A549 (cell line): ENCODE measurements at regions not wholly inside any gene's neighbourhood (a gene's known extent, or its start where the extent isn't known, plus 50 kb on each side); places are given as distances from the start of the nearest gene placed in this dataset.

Source experiments
- ATAC-seq, 2 experiments: fragments of 200-7000 bp in 1 of 2; fragments of >200 bp in 1 of 2; cut with Nextera tagmentation in 1 of 2; cut with Tn5 transposase in 1 of 2; 3 replicates each; pipeline versions ENCODE4 v1.8.0 to v1.9.1; 2018 to 2020; ENCODE audit warnings: mild to moderate bottlenecking in 1 of 2, moderate library complexity in 1 of 2
- CTCF ChIA-PET: fragments of 300-600 bp; sonication (Branson Sonifier 250); formaldehyde crosslinking; extraction: SDS; loops from one replicate; lab custom pipeline; 2021; ENCODE audit warnings: antibody characterized with exemption, inconsistent platforms; lab: Yijun Ruan, JAX
- POLR2A ChIA-PET: fragments of 350-600 bp; formaldehyde crosslinking; extraction: SDS; loops from one replicate; lab custom pipeline; 2021; ENCODE audit warnings: antibody characterized with exemption, inconsistent platforms; lab: Yijun Ruan, JAX
- DNase-seq, 2 experiments: peaks; one replicate each; pipeline versions ENCODE4 v3.0.0 to v3.0.0-alpha.2; 2011 to 2016; ENCODE audit warnings: low read depth in 1 of 2, low spot score in 1 of 2
- FAIRE-seq: peaks from 2 replicates; lab custom pipeline; 2011; peaks lifted over from hg19 to GRCh38; lab: Jason Lieb, UNC
- H3K27ac ChIP-seq, 2 experiments: fragments of >200 bp; sonication (Bioruptor Twin); formaldehyde crosslinking; 3 replicates each; pipeline ENCODE4 v1.5.1; 2016 to 2017
- H3K4me1 ChIP-seq: fragments of >200 bp; sonication (Bioruptor Twin); formaldehyde crosslinking; 3 replicates; pipeline ENCODE4 v1.6.1; 2016
- H3K4me2 ChIP-seq: fragments of >200 bp; sonication (Bioruptor Twin); formaldehyde crosslinking; 3 replicates; pipeline ENCODE4 v1.6.1; 2016
- H3K4me3 ChIP-seq: fragments of >200 bp; sonication (Bioruptor Twin); formaldehyde crosslinking; 3 replicates; pipeline ENCODE4 v1.5.1; 2016
- H3K9me3 ChIP-seq: fragments of >200 bp; sonication (Bioruptor Twin); formaldehyde crosslinking; 3 replicates; pipeline ENCODE4 v1.6.1; 2016
- BCL3 ChIP-seq: fragments of >200 bp; sonication (Bioruptor Twin); formaldehyde crosslinking; IDR thresholded peaks from 3 replicates; pipeline ENCODE4 v1.6.1; 2016
- CEBPB ChIP-seq, 2 experiments: fragments of >200 bp in 1 of 2; sonication (Bioruptor Twin) in 1 of 2; formaldehyde crosslinking in 1 of 2; IDR thresholded peaks; 2 replicates each; pipeline ENCODE4 v1.6.1; 2012 to 2016
- CHD4 ChIP-seq: fragments of 200-600 bp; sonication (generic); IDR thresholded peaks from 2 replicates; pipeline ENCODE4 v1.6.1; 2016; ENCODE audit warnings: antibody characterized with exemption, mild to moderate bottlenecking, borderline replicate concordance
- CTCF ChIP-seq: fragments of >200 bp; sonication (Bioruptor Twin); formaldehyde crosslinking; IDR thresholded peaks from 3 replicates; pipeline ENCODE4 v1.5.1; 2016
- E2F6 ChIP-seq: IDR thresholded peaks from 2 replicates; pipeline ENCODE4 v1.6.1; 2012; ENCODE audit warnings: low read depth, borderline replicate concordance
- FOSL2 ChIP-seq, 2 experiments: fragments of 450-650 bp in 1 of 2; fragments of >200 bp in 1 of 2; sonication (Bioruptor Twin) in 1 of 2; formaldehyde crosslinking; IDR thresholded peaks; 2 replicates each; pipeline versions ENCODE4 v1.5.0 to v1.6.1; 2016 to 2020; ENCODE audit warnings: mild to moderate bottlenecking in 1 of 2, moderate library complexity in 1 of 2
- GATA3 ChIP-seq: IDR thresholded peaks from 2 replicates; pipeline ENCODE4 v1.6.1; 2012; ENCODE audit warnings: borderline replicate concordance
- HES2 ChIP-seq: fragments of >200 bp; sonication (Bioruptor Twin); formaldehyde crosslinking; IDR thresholded peaks from 2 replicates; pipeline ENCODE4 v1.6.1; 2016
- HOXA7 ChIP-seq: fragments of 250-450 bp; sonication (Bioruptor Pico); IDR thresholded peaks from 2 replicates; pipeline ENCODE4 v1.5.0; 2020; ENCODE audit warnings: mild to moderate bottlenecking, moderate library complexity
- HOXB13 ChIP-seq: fragments of 250-450 bp; sonication (Bioruptor Pico); IDR thresholded peaks from 2 replicates; pipeline ENCODE4 v1.5.0; 2020; ENCODE audit warnings: low read depth, mild to moderate bottlenecking, moderate library complexity
- KDM1A ChIP-seq: fragments of 200-600 bp; sonication (generic); IDR thresholded peaks from 2 replicates; pipeline ENCODE4 v1.6.1; 2016; ENCODE audit warnings: low read depth, mild to moderate bottlenecking
- PBX3 ChIP-seq: IDR thresholded peaks from 2 replicates; pipeline ENCODE4 v1.6.1; 2012
- RAD21 ChIP-seq, 2 experiments: fragments of >200 bp in 1 of 2; sonication (Bioruptor Twin) in 1 of 2; formaldehyde crosslinking in 1 of 2; IDR thresholded peaks in 1 of 2; conservative IDR thresholded peaks in 1 of 2; 2 replicates in 1 of 2; 3 replicates in 1 of 2; pipeline ENCODE4 v1.6.1; 2012 to 2018; ENCODE audit warnings: inconsistent platforms in 1 of 2
- RCOR1 ChIP-seq: fragments of 150-350 bp; IDR thresholded peaks from 2 replicates; pipeline ENCODE4 v1.6.1; 2014; ENCODE audit warnings: antibody characterized with exemption, low read length, low read depth
- RNF2 ChIP-seq: fragments of 200-600 bp; sonication (generic); IDR thresholded peaks from 2 replicates; pipeline ENCODE4 v1.6.1; 2016; ENCODE audit warnings: low read depth, mild to moderate bottlenecking, antibody characterized with exemption, moderate library complexity, borderline replicate concordance
- SMC3 ChIP-seq: fragments of >200 bp; sonication (Bioruptor Twin); formaldehyde crosslinking; IDR thresholded peaks from 3 replicates; pipeline ENCODE4 v1.6.1; 2018; ENCODE audit warnings: inconsistent platforms
- SREBF2 ChIP-seq: fragments of 450-650 bp; IDR thresholded peaks from 2 replicates; pipeline ENCODE4 v1.6.1; 2014; ENCODE audit warnings: mild to moderate bottlenecking, moderate library complexity
- ZC3H11A ChIP-seq: fragments of 450-650 bp; IDR thresholded peaks from 2 replicates; pipeline ENCODE4 v1.6.1; 2014; ENCODE audit warnings: antibody characterized with exemption, mild to moderate bottlenecking
- ZSCAN20 ChIP-seq: fragments of 250-450 bp; sonication (Bioruptor Pico); IDR thresholded peaks from 2 replicates; pipeline ENCODE4 v1.8.0; 2022; ENCODE audit warnings: mild to moderate bottlenecking, moderate library complexity
- WGBS: methylation state at CpG from one replicate; pipeline ENCODE4 v1.1.6; 2017; ENCODE audit errors: missing lambda C conversion rate; 5-methylcytosine and 5-hydroxymethylcytosine counted together

GRCh38 chr1:104768466-104768865 lies 1018.8 kb downstream of the AMY1C start:
- ChIA-PET POLR2A (no interaction called here), CTCF (interaction anchor here (1.6 kb wide), 1 partner anchor 11 kb away, joined by 3 read pairs; no protein-coding TSS in a partner anchor)
- H3K4me2 ChIP-seq = no peak overlapping the region
- H3K27ac ChIP-seq = no peak overlapping the region
- no peak for FAIRE-seq
- H3K4me1 ChIP-seq = no peaks in the 10 kb centered on the region
- no peak for DNase-seq
- no peak for ATAC-seq
- H3K4me3 ChIP-seq = no peak overlapping the region
- WGBS = 7% methylated on average over 3 of the region's 3 CpGs
- H3K9me3 ChIP-seq = no peaks in the 10 kb centered on the region
- TF ChIP-seq FOSL2 (IDR thresholded peaks at IDR 0.05) (no peak), FOSL2 (CRISPR knock-in tag; IDR thresholded peaks at IDR 0.05) (no peak), HES2 (no peak), RCOR1 (no peak), SREBF2 (no peak)
- TF ChIP-seq, all 56 proteins: peak for 0

- no peak overlapping the region for H3K27ac ChIP-seq
- under 1% methylated on average over 6 of the region's 6 CpGs for WGBS
- peak; percentile 44 for TF ChIP-seq CTCF
- TF ChIP-seq RAD21 (conservative IDR thresholded peaks at IDR 0.05 in 1 of 2, IDR thresholded peaks at IDR 0.05 in 1 of 2) = peak; percentile 56 to 61; a peak in 4 of 5 replicates
- no peak for TF ChIP-seq ZC3H11A
- 0 out of 3 replicates have a peak, but pooled peaks have one; percentile 9 for TF ChIP-seq SMC3
- no peak for TF ChIP-seq BCL3
- TF ChIP-seq CEBPB (IDR thresholded peaks at IDR 0.05) = no peak
- TF ChIP-seq, all 56 proteins: peak for 3
- H3K4me3 ChIP-seq = no peak overlapping the region
- no peaks in the 10 kb centered on the region for H3K9me3 ChIP-seq
- no peaks in the 10 kb centered on the region for H3K4me1 ChIP-seq
- H3K4me2 ChIP-seq = no peak overlapping the region
- DNase-seq (peak in 1 of 2 experiments; percentile 4), FAIRE-seq (no peak), ATAC-seq (no peak)
- ChIA-PET CTCF (interaction anchor here (0.9 kb wide), 1 partner anchor 8 kb away, joined by 3 read pairs; no protein-coding TSS in a partner anchor), POLR2A (no interaction called here)
These were observed 1030.9 kb downstream of the AMY1C start for GRCh38 chr1:104780470-104781078.

- no peak for ATAC-seq
- FAIRE-seq = no peak
- H3K27ac ChIP-seq = no peak overlapping the region
- no peaks in the 10 kb centered on the region for H3K9me3 ChIP-seq
- CTCF ChIA-PET = no interaction called here
- WGBS = 0% methylated on average over 2 of the region's 2 CpGs
- H3K4me2 ChIP-seq = no peak overlapping the region
- DNase-seq = no peak
- no peaks in the 10 kb centered on the region for H3K4me1 ChIP-seq
- no peak overlapping the region for H3K4me3 ChIP-seq
- POLR2A ChIA-PET = no interaction called here
- TF ChIP-seq SMC3 (no peak), BCL3 (no peak)
These were observed 1036.0 kb downstream of the AMY1C start for GRCh38 chr1:104785575-104786187.

GRCh38 chr1:104787866-104788510 lies 1038.3 kb downstream of the AMY1C start:
- Histone ChIP-seq H3K4me2 (no peak overlapping the region), H3K4me3 (no peak overlapping the region), H3K4me1 (no peaks in the 10 kb centered on the region), H3K9me3 (no peaks in the 10 kb centered on the region), H3K27ac (no peak overlapping the region)
- FAIRE-seq (no peak), ATAC-seq (no peak), DNase-seq (no peak)
- TF ChIP-seq SMC3 (no peak), KDM1A (no peak), ZSCAN20 (CRISPR knock-in tag) (no peak), HOXB13 (CRISPR knock-in tag) (no peak), CHD4 (no peak), RNF2 (no peak), GATA3 (no peak), HOXA7 (CRISPR knock-in tag) (no peak), E2F6 (no peak), FOSL2 (IDR thresholded peaks at IDR 0.05) (no peak), FOSL2 (CRISPR knock-in tag; IDR thresholded peaks at IDR 0.05) (no peak), PBX3 (no peak)
- POLR2A ChIA-PET = no interaction called here
- WGBS = 0% methylated on average over 6 of the region's 14 CpGs
- CTCF ChIA-PET = interaction anchor here (0.8 kb wide), 1 partner anchor 8 kb away, joined by 3 read pairs; no protein-coding TSS in a partner anchor
